Smooth muscle cell (in vitro differentiated cells): ENCODE measurements at regions not wholly inside any gene's neighbourhood (a gene's known extent, or its start where the extent isn't known, plus 50 kb on each side); places are given as distances from the start of the nearest gene placed in this dataset.

Experiments
- DNase-seq: peaks from one replicate; lab custom pipeline; 2025; ENCODE audit not compliant: unreplicated experiment; lab: John Stamatoyannopoulos, UW
- H2AFZ ChIP-seq: fragments of 200-600 bp; sonication (generic); 2 replicates; pipeline ENCODE4 v1.6.0; 2016; ENCODE audit warnings: antibody characterized with exemption, low read depth, mild to moderate bottlenecking
- H3F3A ChIP-seq: fragments of 200-600 bp; sonication (generic); 2 replicates; pipeline ENCODE4 v1.6.0; 2017; ENCODE audit warnings: antibody characterized with exemption, low read depth
- H3K27ac ChIP-seq: fragments of 200-600 bp; sonication (generic); 2 replicates; pipeline ENCODE4 v1.5.1; 2016; ENCODE audit warnings: low read depth, mild to moderate bottlenecking
- H3K27me3 ChIP-seq: fragments of 200-600 bp; sonication (generic); 2 replicates; pipeline ENCODE4 v1.6.1; 2016; ENCODE audit warnings: low read depth, mild to moderate bottlenecking
- H3K36me3 ChIP-seq: fragments of 200-600 bp; sonication (generic); 2 replicates; pipeline ENCODE4 v1.5.1; 2016; ENCODE audit warnings: low read depth
- H3K4me1 ChIP-seq: fragments of 200-600 bp; sonication (generic); 2 replicates; pipeline ENCODE4 v1.5.1; 2016; ENCODE audit warnings: low read depth
- H3K4me2 ChIP-seq: fragments of 200-600 bp; sonication (generic); 2 replicates; pipeline ENCODE4 v1.6.0; 2016; ENCODE audit warnings: mild to moderate bottlenecking
- H3K4me3 ChIP-seq: fragments of 200-600 bp; sonication (generic); 2 replicates; pipeline ENCODE4 v1.5.1; 2016; ENCODE audit warnings: mild to moderate bottlenecking
- H3K79me2 ChIP-seq: fragments of 200-600 bp; sonication (generic); 2 replicates; pipeline ENCODE4 v1.6.0; 2016; ENCODE audit warnings: low read depth, mild to moderate bottlenecking
- H3K9ac ChIP-seq: fragments of 200-600 bp; sonication (generic); 2 replicates; pipeline ENCODE4 v1.6.0; 2016; ENCODE audit warnings: low read depth
- H3K9me3 ChIP-seq: fragments of 200-600 bp; sonication (generic); replicated peaks from 2 replicates; pipeline ENCODE4 v1.5.1; 2016; ENCODE audit warnings: low read depth
- H4K20me1 ChIP-seq: fragments of 200-600 bp; sonication (generic); 2 replicates; pipeline ENCODE4 v1.6.0; 2016; ENCODE audit warnings: low read depth
- WGBS: methylation state at CpG from one replicate; pipeline ENCODE4 v1.1.7; 2016; ENCODE audit warnings: low lambda C conversion rate; 5-methylcytosine and 5-hydroxymethylcytosine counted together
- TF ChIP-seq, protein P1 (sequence below): fragments of 200-600 bp; sonication (generic); IDR thresholded peaks from 2 replicates; pipeline ENCODE4 v1.5.1; 2017; ENCODE audit warnings: borderline replicate concordance, mild to moderate bottlenecking, antibody characterized with exemption; ENCODE audit not compliant: insufficient read depth, poor library complexity, severe bottlenecking

DNA sequence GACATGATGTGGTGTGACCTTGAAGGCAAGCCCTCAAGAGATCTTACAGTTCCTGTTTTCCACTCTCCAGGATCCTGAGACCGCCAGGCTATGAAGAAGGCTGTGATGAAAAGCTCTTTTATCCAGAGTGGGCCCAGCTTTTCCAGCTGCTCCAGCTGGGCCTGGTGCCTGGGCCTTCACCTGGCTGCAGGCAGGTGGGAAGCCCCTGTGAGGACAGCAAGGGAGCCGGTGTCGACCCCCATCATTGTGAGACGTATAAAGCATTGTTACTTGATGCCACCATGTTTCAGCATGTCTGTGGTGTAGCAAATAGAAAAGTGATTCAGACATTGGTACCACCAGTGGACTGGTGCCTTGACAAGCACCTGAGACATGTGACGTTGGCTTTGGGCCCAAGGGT, 190.2 kb downstream of the KIF26A start:
- Histone ChIP-seq H3K36me3 (no peaks in the 10 kb centered on the region), H2AFZ (no peak overlapping the region), H3K27me3 (no peaks in the 10 kb centered on the region), H3K27ac (no peak overlapping the region), H3K9ac (no peak overlapping the region), H4K20me1 (no peaks in the 10 kb centered on the region), H3F3A (no peaks in the 10 kb centered on the region), H3K9me3 (no peaks in the 10 kb centered on the region), H3K4me2 (no peak overlapping the region), H3K4me1 (no peaks in the 10 kb centered on the region), H3K4me3 (no peak overlapping the region), H3K79me2 (no peaks in the 10 kb centered on the region)
- WGBS: 86% methylated on average over 5 of the region's 5 CpGs
- TF ChIP-seq, protein P1, sequence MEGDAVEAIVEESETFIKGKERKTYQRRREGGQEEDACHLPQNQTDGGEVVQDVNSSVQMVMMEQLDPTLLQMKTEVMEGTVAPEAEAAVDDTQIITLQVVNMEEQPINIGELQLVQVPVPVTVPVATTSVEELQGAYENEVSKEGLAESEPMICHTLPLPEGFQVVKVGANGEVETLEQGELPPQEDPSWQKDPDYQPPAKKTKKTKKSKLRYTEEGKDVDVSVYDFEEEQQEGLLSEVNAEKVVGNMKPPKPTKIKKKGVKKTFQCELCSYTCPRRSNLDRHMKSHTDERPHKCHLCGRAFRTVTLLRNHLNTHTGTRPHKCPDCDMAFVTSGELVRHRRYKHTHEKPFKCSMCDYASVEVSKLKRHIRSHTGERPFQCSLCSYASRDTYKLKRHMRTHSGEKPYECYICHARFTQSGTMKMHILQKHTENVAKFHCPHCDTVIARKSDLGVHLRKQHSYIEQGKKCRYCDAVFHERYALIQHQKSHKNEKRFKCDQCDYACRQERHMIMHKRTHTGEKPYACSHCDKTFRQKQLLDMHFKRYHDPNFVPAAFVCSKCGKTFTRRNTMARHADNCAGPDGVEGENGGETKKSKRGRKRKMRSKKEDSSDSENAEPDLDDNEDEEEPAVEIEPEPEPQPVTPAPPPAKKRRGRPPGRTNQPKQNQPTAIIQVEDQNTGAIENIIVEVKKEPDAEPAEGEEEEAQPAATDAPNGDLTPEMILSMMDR: no peak
- no peak for DNase-seq

DNA sequence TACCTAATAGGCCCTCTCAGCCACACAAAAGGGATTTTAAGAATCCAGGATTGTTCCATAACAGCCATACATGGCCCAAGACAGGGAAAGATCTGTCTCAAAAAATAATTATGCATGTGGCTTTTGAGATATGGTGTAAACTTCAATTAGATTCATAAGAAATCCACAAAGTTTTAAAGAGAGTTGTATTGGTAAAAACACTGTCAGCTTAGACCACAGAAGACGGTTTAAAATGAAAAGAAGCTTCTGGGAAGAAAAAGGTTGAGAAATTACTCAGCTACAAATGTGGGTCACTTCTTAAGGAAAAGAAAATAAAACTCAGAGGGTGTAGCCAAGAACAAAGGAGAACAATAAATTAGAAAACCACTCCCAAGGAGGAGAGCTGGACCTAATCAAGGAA, 191.4 kb downstream of the KIF26A start:
- TF ChIP-seq, protein P1: no peak
- H3K4me2 ChIP-seq: no peak overlapping the region
- no peak overlapping the region for H3K9ac ChIP-seq
- no peaks in the 10 kb centered on the region for H3K27me3 ChIP-seq
- WGBS: 79% methylated on average over 1 of the region's 1 CpG
- no peaks in the 10 kb centered on the region for H4K20me1 ChIP-seq
- H3K79me2 ChIP-seq: no peaks in the 10 kb centered on the region
- no peak overlapping the region for H3K27ac ChIP-seq
- H3F3A ChIP-seq: no peaks in the 10 kb centered on the region
- H3K9me3 ChIP-seq: no peaks in the 10 kb centered on the region
- H3K36me3 ChIP-seq: no peaks in the 10 kb centered on the region
- DNase-seq: no peak
- no peak overlapping the region for H3K4me3 ChIP-seq
- H2AFZ ChIP-seq: no peak overlapping the region
- no peaks in the 10 kb centered on the region for H3K4me1 ChIP-seq

DNA sequence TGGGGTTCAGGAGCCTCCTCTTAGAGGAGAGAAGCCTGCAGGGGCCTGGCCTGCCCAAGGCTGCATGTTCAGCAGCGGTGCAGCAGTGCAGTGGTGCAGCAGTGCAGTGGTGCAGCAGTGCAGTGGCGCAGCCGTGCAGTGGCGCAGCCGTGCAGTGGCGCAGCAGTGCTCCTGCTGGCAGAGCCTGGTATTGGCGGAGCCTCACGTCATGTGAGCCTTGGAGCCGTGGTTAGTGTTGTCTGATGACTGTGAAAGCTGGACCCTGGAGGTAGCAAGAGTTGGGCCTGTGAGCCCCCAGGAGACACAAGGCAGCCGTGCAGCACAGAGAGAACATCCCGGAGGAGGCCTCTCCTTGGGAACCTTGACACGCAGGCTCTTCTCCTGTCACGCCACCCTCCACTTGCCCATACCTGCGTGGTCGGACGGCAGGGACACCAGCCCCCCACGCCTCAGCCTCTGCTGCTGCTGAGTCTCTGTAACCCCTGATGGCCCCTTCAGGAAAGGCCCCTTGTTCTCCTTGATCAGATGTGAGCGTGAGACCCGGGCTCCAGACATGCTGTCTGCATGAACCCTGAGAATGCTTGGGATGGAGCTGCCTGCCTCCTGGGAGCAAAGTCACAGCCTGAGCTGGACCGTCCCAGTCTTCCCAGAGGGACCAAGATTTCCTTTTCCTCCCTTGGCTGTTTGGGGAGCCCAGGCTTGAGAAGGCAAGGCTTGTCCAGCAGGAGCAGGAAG, 193.7 kb downstream of the KIF26A start:
- Histone ChIP-seq H3K4me1 (no peaks in the 10 kb centered on the region), H3K9ac (no peak overlapping the region), H3K9me3 (no peaks in the 10 kb centered on the region), H3K79me2 (no peaks in the 10 kb centered on the region), H4K20me1 (no peaks in the 10 kb centered on the region), H3F3A (no peaks in the 10 kb centered on the region), H3K4me2 (no peak overlapping the region), H3K27ac (no peak overlapping the region), H2AFZ (no peak overlapping the region), H3K27me3 (no peaks in the 10 kb centered on the region), H3K36me3 (no peaks in the 10 kb centered on the region), H3K4me3 (no peak overlapping the region)
- 90% methylated on average over 20 of the region's 20 CpGs for WGBS
- TF ChIP-seq, protein P1: no peak
- no peak for DNase-seq
